HG03521 (cell line): ENCODE measurements at regions not wholly inside any gene's neighbourhood (a gene's known extent, or its start where the extent isn't known, plus 50 kb on each side); places are given as distances from the start of the nearest gene placed in this dataset.
"Not testable (repeated sequence)": the region's sequence is repeated elsewhere in the genome, so short reads cannot be mapped to it uniquely, and the experiment has no call there.

ENCODE experiments used
- ATAC-seq: cut with Tn5 transposase; IDR thresholded peaks from one replicate; pipeline ENCODE4 v1.9.1; 2021; ENCODE audit warnings: mild to moderate bottlenecking, moderate library complexity; ENCODE audit not compliant: unreplicated experiment

DNA sequence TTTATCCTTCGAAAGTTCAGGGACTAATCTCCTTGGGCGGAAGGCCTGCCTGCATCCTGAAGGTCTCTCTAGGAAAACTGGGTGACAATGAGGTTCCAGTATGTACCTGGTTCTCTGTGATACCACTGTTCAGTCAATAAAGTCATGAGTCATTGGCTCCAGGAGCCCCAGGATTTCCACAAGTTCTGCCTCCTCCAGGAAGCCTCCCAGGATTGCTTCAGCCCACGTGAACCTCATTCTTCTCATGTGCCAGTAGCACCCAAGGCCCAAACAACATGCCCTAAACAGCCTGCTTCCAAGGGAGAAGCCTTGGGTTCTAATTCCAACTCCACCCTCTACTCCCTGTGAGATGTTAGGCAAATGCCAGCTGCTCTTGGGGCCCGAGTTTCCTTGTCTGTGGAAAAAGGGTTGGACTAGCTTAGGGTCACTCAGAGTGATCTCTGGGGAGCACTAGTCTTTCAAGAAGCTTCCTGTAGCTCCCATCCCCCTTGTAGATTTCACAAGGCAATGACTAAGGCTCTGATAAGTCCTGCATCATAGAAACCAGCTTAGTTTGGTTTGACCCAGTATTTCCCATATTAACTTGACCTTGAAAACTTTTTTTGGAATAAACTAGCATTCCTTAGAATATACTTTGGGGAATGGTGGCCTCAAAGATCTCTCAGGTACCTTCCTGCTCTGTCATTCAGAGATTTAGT lies 118.3 kb upstream of the ATP2B2 start:
- ATAC-seq = no peak

DNA sequence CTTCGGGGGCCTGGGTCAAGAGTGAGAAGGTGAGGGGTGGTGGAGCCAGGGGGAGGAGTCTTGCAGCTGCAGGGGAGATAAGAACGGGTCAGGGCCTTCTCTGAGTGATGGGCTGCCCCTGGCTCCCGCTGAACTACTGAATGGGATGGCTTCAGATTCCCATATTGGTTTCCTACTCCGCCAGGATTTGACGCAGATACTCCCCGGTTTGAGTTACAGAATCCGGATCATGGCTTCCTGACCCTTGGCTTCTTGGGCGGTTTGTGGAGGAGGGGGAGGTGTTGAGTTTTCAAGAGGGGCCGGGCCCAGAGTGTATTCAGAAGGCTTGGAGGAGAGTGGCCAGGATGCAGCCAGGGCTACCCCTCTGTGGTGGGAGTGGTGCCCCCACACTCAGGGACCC lies 119.9 kb upstream of the ATP2B2 start:
- no peak for ATAC-seq

DNA sequence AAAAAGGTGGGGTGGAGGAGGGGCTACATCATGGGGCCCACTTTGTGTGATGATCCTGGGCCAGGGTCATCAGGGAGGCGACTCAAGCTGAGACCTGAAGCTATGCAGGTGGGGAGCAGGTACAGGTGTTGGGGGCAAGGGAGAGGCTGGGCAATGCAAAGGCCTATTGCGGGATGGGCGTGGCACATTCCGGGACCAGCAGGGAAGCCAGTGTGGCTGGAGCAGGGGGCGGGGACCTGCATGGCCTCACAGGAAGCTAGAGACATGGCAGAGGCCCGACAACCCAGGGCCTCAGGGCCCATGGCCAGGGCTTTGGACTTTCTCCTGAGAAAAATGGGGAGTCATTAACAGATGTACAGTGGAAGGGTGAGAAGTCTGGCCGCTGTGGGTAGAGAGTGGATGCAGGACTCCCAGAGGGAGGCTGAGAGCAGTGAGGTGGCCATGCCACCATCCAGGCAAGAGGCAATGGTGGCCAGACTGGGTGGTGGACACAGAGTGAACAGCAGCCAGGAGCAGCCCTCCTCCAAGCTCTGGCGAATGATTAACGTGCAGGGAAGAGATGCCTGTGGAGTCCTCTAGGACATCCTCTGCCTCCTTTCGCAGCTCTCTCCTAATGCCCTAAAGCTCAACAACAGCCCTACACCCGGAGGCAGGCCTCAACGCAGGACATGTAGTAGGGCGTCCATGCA lies 122.6 kb upstream of the ATP2B2 start:
- ATAC-seq = no peak

DNA sequence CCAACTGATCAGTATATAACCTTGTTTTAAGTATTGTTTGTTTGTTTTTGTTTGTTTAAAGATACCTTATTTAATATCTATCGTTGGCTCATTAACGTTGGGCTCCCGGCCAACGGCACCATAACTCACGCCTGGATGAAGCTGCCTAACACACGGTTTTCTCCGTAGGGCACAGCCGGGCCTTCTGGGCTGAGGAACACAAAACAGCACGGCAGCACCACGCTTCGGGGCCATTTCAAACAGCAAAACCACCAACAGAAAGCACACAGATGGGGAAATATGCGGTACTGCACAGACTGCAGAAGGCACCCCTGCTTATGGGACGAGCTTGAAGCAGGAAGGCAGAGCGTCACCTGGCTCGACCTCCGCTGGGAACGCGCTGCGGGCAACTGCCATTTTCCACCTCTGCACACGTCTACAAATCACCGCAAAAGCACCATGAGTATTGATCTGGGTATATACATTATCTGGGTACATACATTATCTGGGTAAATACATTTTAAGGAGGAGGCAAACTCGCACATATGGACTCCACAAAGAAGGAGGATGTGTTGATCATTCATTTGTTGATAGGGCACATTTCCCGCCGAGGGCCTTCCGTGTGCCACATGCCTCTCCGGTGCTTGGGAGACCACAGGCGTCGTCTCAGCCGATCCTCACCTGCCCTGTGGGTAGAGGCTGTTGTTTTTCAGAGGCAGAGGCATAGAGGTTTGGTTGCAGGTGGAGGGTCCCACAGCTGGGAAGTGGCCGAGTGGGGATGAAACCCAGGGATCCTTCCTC lies 123.7 kb upstream of the ATP2B2 start:
- ATAC-seq = no peak

DNA sequence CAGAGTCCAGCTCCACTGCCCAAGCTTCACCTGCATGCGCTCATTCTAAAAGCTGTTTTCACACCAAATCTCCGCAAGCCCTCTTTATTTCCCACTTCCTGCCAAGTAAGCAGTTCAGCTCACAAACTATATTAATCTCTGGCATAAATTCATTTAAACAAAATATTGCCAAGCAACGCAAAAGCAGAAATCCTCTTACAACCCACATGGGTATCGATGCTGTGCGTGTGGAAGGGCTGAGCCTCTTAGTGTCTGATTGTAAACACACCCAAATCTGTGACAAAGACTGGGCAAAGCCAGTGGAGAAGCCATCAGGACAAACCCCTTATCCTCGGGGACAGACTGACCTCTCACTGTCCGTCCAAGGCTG lies 124.3 kb upstream of the ATP2B2 start:
- ATAC-seq = no peak

DNA sequence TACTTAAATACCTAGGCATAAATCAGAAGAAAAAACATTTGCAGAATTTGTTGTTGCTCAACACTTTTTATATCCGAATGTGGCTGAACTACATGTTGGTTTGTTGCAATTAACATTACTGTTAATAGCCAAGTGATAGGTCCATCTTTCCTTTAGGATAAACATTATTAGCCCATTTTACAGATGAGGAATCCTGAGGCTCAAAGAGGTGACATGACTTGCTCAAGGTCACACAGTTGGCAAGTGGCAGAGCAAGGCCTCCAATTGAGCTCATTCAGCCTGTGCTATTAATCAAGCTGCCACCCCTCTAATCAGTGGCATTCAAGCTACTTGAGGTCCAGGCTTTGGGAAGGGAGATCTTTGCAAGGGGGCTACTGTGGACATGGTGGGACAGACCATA lies 125.8 kb upstream of the ATP2B2 start:
- ATAC-seq = no peak

DNA sequence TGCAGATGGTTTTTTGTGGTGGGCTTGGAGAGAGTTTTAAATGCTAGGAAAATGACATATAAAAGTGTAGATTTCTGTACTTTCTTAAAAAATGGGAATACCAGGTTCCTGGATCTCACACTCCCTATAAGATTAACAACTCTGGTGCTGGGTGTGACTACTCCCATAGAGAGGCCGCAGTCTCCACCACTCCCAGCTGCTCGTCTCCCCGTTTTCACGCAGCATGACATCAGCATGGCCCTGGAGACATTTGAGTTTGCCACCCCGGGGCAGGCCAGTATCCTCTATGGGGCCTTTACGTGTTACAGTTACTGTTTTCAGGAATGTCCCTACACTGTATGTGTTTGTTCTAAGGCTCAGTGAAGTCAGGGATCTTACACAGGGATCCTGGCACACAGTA lies 126.7 kb upstream of the ATP2B2 start:
- no peak for ATAC-seq

DNA sequence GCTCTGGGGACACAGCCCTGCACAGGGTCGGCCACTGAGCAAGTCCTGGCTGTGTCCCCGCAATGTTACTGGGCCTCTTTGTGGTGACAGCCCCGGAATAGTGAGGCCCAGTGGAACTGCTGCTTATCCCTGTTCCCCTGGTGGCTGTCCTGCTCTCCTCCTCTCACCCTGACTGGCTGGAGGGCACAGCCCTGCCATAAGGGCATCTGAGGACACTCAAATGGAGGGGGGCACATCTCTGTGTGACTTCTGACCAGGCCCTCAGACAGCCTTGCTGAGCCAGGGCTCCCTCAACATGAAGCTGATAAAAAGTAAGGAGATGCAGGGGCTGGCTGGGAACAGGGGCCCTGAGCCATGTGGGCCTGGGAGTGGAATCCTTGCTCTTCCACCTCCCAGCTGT lies 127.4 kb upstream of the ATP2B2 start:
- ATAC-seq = no peak

DNA sequence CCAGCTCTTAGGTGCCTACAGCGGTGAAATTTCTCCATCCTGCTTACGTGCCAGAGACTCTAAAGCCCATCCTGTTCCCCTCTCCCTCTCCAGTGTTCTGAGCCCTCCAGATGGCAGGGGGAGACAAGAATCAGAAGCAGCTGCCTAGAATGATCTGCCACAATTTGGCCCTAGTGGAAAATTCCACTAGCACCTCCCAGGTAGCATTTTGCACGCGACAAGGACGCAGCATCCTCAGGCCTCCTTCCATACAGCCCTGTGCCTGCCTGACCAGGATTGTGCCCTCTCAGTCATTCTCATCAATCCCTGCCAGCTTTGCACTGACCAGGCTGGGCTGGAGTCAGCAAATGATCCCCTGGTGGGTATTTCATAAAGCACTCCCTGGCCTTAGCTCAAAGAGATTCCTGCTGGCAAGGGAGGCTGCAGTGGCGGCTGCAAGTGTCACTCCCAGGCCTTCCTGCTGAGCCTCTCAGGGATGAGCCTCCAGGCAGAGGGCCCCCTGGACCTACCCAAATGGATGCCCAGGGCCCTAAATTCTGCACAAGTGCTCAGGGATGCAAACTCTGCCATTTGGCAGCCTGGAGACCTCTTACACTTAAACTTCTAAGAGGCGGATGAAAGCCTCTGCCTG lies 130.2 kb upstream of the ATP2B2 start:
- ATAC-seq = no peak

DNA sequence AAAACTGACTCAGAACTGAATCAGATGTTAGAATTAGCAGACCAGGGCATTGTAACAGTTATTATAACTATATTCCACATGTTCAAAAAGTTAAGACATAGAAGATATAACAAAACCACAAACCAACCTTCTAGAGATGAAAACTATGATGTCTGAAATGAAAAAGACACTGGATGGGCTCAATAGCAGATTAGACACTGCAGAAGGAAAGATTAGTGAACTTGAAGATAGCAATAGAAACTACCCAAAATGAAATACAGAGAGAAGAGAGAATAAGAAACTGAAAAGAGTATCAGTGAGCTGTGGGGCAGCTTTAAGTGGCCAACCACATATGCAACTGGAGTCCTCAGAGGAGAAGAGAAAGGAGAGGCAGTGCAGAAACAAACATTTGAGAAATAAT lies 132.0 kb upstream of the ATP2B2 start:
- ATAC-seq = no peak

DNA sequence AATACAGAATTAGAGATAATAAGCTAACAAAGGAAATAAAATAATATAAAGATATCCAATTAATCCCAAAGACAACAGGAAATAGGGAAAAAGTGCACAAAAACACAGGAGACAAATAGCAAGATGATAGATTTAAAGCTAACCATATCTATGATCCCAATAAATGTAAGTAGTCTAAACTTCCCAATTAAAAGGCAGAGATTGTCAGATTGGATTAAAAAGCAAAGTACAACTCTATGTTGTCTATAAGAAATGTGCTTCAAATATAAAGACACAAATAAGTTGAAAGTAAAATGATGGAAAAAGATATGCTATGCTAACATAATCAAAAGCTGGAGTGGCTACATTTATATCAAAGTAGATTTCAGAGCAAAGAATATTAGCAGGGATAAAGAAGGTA lies 133.1 kb upstream of the ATP2B2 start:
- ATAC-seq = no peak

DNA sequence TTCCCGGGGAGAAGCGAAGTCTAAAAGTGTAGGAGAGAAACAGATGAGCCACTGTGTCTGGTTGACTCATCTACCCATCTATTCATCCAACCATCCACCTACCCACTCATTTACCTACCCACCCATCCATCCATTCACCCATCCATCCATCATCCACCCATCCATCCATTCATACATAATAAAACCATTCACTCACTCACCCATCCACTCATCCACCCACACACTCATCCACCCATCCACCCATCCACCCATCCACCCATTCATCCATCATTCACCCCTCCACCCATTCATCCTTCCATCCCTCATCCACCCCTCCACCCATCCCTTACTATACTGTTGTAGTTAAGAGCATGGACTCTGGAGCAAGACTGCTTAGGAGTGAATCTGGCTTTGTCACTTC lies 136.4 kb upstream of the ATP2B2 start:
- no peak for ATAC-seq

DNA sequence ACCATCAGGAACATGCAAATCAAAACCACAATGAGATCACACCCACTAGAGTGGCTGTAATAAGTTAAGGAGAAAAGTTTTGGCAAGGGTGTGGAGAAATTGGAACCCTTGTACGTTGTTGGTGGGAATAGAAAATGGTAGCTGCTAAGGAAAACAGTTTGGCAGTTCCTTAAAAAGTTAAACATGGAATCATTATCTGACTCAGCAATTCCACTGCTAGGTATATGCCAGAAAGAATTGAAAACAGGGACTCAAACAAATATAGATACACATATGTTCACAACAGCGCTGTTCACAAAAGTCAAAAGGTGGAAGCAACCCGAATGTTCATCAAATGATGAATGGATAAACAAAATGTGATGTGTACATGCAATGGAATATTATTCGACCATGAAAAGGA lies 138.8 kb upstream of the ATP2B2 start:
- ATAC-seq = no peak

DNA sequence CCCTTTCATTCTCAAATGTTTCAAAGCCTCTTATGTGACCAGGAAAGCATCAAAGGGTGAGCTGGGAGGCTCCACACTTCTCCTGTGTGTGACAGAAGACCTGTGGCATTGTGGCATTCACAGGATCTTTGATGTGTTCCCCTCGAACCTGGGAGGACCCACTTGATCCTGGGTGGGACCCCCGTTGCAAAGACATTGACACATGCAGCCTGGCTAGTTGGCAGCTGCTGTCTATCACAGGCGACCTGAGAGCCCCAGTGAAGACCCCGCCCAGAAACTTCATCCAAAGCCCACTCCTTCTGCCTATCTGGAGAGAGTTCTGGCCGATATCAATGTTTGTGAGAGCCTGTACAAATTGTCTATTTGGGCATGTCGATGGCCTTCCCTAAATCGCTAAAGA lies 140.4 kb upstream of the ATP2B2 start:
- ATAC-seq = no peak

DNA sequence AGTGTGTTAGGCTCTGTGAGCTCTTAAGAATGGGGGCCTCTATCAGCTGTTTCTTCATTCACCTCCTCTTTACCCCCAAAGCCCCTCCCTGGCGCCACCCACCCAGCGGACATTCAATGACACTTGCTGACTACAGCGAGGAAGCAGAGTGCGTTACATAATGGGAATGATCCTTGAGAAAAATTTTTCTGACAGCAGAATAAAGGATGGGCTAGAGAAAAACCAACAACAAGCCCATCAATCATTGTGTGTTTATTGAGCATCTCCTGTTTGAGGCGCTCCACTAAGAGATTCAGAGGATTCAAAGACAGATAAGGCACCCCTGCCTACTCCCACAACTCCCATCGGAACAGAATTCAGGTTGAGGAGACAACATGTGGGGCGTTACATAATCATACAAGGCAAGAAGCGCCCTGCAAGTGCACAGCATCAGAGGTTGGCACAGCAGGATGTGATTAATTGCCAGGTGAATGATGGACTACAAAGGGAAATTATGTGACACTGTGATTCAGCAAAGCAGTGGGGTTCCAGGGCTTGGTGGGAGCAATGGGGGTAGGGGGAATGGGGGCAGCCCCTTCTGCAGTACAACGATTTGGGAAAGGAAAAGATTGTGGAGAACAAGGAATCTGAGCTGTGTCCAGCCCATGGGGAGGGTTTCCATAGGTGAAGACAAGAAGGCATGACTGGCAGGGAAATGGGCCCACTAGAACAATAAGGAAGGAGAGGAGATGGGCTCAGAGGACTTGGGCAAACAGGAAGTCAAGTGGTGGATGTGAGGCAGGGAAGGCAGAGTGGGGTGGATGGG lies 141.3 kb upstream of the ATP2B2 start:
- no peak for ATAC-seq

DNA sequence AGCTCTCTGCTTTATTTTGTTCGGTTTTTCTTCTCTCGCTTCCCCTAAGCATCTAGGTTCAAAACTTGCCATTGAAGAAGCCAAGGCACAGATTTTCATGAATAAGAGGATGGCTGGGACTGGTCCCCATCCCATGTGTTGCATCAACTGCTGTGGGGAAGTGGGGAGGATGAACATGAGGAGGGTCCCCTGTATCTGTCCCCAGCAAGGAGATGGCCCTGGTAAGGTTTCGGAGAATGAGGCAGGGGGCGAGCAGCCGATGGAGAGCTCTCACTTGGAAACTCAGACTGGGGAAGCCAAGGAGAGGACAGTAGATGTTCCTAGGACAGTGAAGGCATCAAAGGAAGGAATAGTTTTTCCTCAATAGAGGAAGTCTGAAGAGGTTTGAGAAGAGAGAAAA lies 142.0 kb upstream of the ATP2B2 start:
- no peak for ATAC-seq

DNA sequence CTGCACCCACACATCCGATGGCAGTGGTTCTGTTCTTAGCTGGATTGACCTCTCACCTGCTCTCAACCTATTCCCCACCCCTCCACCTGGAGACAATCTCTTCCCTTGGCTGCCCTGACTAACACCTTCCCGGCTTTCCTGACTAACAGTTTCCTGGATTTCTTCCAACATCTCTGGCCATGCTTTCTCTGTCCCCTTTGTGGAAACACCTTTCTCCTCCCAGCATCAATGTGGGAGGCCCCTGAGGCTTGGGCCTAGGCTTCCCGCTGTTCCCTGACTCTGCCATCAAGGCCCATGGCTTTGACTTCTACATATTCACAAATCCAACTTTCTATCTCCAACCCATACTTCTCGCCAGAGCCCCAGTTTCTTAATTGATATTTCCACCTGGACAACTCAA lies 142.8 kb upstream of the ATP2B2 start:
- no peak for ATAC-seq

DNA sequence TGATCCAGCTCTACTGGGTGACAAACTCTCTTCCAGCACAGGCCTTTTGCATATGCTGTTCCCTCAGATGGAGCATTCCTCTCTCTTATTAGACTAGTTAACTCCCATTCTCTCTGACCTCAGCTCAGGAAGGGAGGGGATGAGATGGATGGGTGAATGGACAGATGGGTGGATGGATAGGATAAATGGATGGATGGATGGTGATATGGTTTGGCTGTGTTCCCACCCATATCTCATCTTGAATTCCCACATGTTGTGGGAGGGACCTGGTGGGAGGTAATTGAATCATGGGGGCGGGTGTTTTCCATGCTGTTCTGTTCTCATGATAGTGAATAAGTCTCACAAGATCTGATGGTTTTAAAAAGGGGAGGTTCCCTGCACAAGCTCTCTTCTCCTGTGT lies 144.1 kb upstream of the ATP2B2 start:
- not testable (repeated sequence) for ATAC-seq

DNA sequence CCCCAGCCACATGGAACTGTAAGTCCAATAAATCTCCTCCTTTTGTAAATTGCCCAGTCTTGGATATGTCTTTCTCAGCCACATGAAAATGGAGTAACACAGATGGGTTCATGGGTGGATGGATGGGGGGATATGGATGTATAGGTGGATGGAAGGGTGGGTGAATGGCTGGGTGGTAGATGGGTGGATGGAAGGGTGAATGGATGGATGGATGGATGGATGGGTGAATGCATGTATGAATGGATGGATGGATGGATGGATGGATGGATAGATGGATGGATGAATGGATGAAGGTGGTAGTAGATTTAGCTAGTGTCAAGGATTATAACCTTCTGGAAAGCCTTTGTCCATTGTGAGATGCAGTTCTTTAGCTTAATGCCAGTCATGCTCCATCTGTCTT lies 146.1 kb upstream of the ATP2B2 start:
- ATAC-seq = no peak

DNA sequence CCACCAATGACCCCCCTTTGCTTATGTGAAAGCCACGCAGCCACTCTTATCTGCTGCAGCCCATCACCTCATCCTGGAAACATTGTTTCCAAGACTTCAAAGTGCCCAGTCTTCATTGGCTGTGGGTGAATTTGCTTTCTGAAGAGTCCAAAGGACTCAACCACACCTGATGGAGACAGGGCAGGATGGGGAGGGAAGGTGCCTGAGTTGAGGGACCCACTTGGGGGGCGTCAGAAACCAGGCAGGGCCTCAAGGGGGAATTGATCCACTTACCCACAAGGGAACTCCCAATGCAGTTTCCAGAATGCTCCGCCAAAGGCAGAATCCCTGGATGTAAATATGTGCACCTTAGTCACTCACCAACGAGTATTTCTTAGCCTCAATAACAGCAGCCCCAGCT lies 147.9 kb upstream of the ATP2B2 start:
- ATAC-seq = no peak
